SK-N-SH treated with all-trans-retinoic acid at 6 μM for 48 hours (cell line): ENCODE measurements at regions not wholly inside any gene's neighbourhood (a gene's known extent, or its start where the extent isn't known, plus 50 kb on each side); places are given as distances from the start of the nearest gene placed in this dataset.

Experiments used
- ARNTL ChIP-seq: fragments of 450-650 bp; formaldehyde crosslinking; IDR thresholded peaks from 2 replicates; pipeline ENCODE4 v1.5.0; 2020; ENCODE audit warnings: low read depth, mild to moderate bottlenecking, moderate library complexity, borderline replicate concordance
- GLIS3 ChIP-seq: fragments of 250-450 bp; sonication (Bioruptor Pico); IDR thresholded peaks from 2 replicates; pipeline ENCODE4 v1.5.0; 2020; ENCODE audit warnings: mild to moderate bottlenecking, moderate library complexity
- ISL1 ChIP-seq: fragments of 250-450 bp; sonication (Bioruptor Pico); IDR thresholded peaks from 2 replicates; pipeline ENCODE4 v2.1.2; 2022; ENCODE audit warnings: mild to moderate bottlenecking, moderate library complexity
- OSR1 ChIP-seq: fragments of 250-450 bp; sonication (Bioruptor Pico); IDR thresholded peaks from 2 replicates; pipeline ENCODE4 v1.8.0; 2022; ENCODE audit warnings: moderate library complexity, mild to moderate bottlenecking, inconsistent platforms
- RARB ChIP-seq: fragments of 250-450 bp; sonication (Bioruptor Pico); IDR thresholded peaks from 2 replicates; pipeline ENCODE4 v1.8.0; 2021; ENCODE audit warnings: mild to moderate bottlenecking, moderate library complexity
- SNAI2 ChIP-seq: fragments of 250-450 bp; sonication (Bioruptor Pico); IDR thresholded peaks from 2 replicates; pipeline ENCODE4 v1.5.0; 2020; ENCODE audit warnings: mild to moderate bottlenecking, moderate library complexity
- TCF4 ChIP-seq: fragments of 250-450 bp; sonication (Bioruptor Pico); IDR thresholded peaks from 2 replicates; pipeline ENCODE4 v1.8.0; 2021; ENCODE audit warnings: mild to moderate bottlenecking, moderate library complexity, borderline replicate concordance
- ZC3H10 ChIP-seq: fragments of 250-450 bp; sonication (Bioruptor Pico); IDR thresholded peaks from 2 replicates; pipeline ENCODE4 v1.5.1; 2021; ENCODE audit warnings: mild to moderate bottlenecking, moderate library complexity
- ZFP30 ChIP-seq: fragments of 450-650 bp; formaldehyde crosslinking; IDR thresholded peaks from 2 replicates; pipeline ENCODE4 v1.5.0; 2022; ENCODE audit warnings: mild to moderate bottlenecking, moderate library complexity
- ZNF70 ChIP-seq: fragments of 450-650 bp; formaldehyde crosslinking; IDR thresholded peaks from 2 replicates; pipeline ENCODE4 v1.5.0; 2020; ENCODE audit warnings: mild to moderate bottlenecking, moderate library complexity
- TF ChIP-seq, protein P1 (sequence below): fragments of 250-450 bp; sonication (Bioruptor Pico); IDR thresholded peaks from 2 replicates; pipeline ENCODE4 v1.5.0; 2020; ENCODE audit warnings: mild to moderate bottlenecking, moderate library complexity
- TF ChIP-seq, protein P2 (sequence below): fragments of 250-450 bp; sonication (Bioruptor Pico); IDR thresholded peaks from 2 replicates; pipeline ENCODE4 v1.5.1; 2020; ENCODE audit warnings: low read depth, mild to moderate bottlenecking, moderate library complexity
- TF ChIP-seq, protein P3 (sequence below): fragments of 250-450 bp; sonication (Bioruptor Pico); IDR thresholded peaks from 2 replicates; pipeline ENCODE4 v1.5.1; 2021; ENCODE audit warnings: mild to moderate bottlenecking, moderate library complexity

DNA sequence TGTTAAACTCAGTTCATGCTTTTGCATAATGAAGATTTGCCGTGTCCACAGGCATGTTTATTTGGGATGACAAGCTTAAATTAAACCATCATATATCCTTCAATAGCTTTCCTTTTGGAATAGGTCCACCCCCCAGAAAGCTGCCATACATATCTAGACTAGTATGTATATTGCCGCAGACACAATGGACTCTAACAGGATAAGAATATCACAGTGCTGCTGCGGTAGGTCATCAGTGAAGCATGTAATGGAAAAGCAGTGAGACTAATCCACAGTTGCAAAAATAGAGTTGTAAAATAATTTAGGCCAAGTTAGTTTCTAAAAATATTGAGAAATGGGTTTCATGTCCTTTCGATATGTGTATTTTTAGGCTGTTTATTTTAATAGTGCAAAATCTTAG is 819.9 kb upstream of the DPPA4 start:
- no peak for TF ChIP-seq ZNF70 (CRISPR knock-in tag)
- no peak for TF ChIP-seq TCF4 (CRISPR knock-in tag)
- TF ChIP-seq OSR1 (CRISPR knock-in tag): no peak
- no peak for TF ChIP-seq ISL1 (CRISPR knock-in tag)
- TF ChIP-seq RARB (CRISPR knock-in tag): no peak
- TF ChIP-seq ARNTL (CRISPR knock-in tag): no peak
- TF ChIP-seq, protein P1, sequence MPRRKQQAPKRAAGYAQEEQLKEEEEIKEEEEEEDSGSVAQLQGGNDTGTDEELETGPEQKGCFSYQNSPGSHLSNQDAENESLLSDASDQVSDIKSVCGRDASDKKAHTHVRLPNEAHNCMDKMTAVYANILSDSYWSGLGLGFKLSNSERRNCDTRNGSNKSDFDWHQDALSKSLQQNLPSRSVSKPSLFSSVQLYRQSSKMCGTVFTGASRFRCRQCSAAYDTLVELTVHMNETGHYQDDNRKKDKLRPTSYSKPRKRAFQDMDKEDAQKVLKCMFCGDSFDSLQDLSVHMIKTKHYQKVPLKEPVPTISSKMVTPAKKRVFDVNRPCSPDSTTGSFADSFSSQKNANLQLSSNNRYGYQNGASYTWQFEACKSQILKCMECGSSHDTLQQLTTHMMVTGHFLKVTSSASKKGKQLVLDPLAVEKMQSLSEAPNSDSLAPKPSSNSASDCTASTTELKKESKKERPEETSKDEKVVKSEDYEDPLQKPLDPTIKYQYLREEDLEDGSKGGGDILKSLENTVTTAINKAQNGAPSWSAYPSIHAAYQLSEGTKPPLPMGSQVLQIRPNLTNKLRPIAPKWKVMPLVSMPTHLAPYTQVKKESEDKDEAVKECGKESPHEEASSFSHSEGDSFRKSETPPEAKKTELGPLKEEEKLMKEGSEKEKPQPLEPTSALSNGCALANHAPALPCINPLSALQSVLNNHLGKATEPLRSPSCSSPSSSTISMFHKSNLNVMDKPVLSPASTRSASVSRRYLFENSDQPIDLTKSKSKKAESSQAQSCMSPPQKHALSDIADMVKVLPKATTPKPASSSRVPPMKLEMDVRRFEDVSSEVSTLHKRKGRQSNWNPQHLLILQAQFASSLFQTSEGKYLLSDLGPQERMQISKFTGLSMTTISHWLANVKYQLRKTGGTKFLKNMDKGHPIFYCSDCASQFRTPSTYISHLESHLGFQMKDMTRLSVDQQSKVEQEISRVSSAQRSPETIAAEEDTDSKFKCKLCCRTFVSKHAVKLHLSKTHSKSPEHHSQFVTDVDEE (CRISPR knock-in tag): no peak
- TF ChIP-seq ZFP30: no peak
- TF ChIP-seq, protein P2, sequence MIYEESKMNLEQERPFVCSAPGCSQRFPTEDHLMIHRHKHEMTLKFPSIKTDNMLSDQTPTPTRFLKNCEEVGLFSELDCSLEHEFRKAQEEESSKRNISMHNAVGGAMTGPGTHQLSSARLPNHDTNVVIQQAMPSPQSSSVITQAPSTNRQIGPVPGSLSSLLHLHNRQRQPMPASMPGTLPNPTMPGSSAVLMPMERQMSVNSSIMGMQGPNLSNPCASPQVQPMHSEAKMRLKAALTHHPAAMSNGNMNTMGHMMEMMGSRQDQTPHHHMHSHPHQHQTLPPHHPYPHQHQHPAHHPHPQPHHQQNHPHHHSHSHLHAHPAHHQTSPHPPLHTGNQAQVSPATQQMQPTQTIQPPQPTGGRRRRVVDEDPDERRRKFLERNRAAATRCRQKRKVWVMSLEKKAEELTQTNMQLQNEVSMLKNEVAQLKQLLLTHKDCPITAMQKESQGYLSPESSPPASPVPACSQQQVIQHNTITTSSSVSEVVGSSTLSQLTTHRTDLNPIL: no peak
- no peak for TF ChIP-seq SNAI2 (CRISPR knock-in tag)
- TF ChIP-seq GLIS3 (CRISPR knock-in tag): no peak
- no peak for TF ChIP-seq ZC3H10 (CRISPR knock-in tag)
- TF ChIP-seq, protein P3, sequence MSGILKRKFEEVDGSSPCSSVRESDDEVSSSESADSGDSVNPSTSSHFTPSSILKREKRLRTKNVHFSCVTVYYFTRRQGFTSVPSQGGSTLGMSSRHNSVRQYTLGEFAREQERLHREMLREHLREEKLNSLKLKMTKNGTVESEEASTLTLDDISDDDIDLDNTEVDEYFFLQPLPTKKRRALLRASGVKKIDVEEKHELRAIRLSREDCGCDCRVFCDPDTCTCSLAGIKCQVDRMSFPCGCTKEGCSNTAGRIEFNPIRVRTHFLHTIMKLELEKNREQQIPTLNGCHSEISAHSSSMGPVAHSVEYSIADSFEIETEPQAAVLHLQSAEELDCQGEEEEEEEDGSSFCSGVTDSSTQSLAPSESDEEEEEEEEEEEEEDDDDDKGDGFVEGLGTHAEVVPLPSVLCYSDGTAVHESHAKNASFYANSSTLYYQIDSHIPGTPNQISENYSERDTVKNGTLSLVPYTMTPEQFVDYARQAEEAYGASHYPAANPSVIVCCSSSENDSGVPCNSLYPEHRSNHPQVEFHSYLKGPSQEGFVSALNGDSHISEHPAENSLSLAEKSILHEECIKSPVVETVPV (CRISPR knock-in tag): no peak
